Endothelial cell (in vitro differentiated cells): ENCODE measurements at regions not wholly inside any gene's neighbourhood (a gene's known extent, or its start where the extent isn't known, plus 50 kb on each side); places are given as distances from the start of the nearest gene placed in this dataset.

Experiments used
- DNase-seq: peaks from one replicate; pipeline ENCODE4 v3.0.0; 2021; ENCODE audit warnings: low spot score
- H3K27ac Mint-ChIP-seq: one replicate; pipeline ENCODE4 v1.8.0; 2021; ENCODE audit warnings: mixed read lengths, inconsistent platforms; ENCODE audit not compliant: unreplicated experiment
- H3K27me3 Mint-ChIP-seq: one replicate; pipeline ENCODE4 v1.8.0; 2021; ENCODE audit warnings: mild to moderate bottlenecking, moderate library complexity, mixed read lengths, inconsistent platforms; ENCODE audit not compliant: unreplicated experiment
- H3K36me3 Mint-ChIP-seq: one replicate; pipeline ENCODE4 v1.8.0; 2021; ENCODE audit warnings: mild to moderate bottlenecking, low read depth, mixed read lengths, inconsistent platforms; ENCODE audit not compliant: unreplicated experiment
- H3K4me1 Mint-ChIP-seq: one replicate; pipeline ENCODE4 v1.8.0; 2021; ENCODE audit warnings: mild to moderate bottlenecking, mixed read lengths, inconsistent platforms; ENCODE audit not compliant: unreplicated experiment
- H3K4me3 Mint-ChIP-seq: one replicate; pipeline ENCODE4 v1.8.0; 2021; ENCODE audit warnings: mild to moderate bottlenecking, mixed read lengths, inconsistent platforms; ENCODE audit not compliant: unreplicated experiment
- H3K9me3 Mint-ChIP-seq: one replicate; pipeline ENCODE4 v1.8.0; 2021; ENCODE audit warnings: mixed read lengths, inconsistent platforms; ENCODE audit not compliant: unreplicated experiment
- CTCF ChIP-seq: fragments of 200-600 bp; sonication (generic); IDR thresholded peaks from one replicate; pipeline ENCODE4 v1.5.0; 2021; ENCODE audit warnings: antibody characterized with exemption; ENCODE audit not compliant: unreplicated experiment

GRCh38 chr9:86859056-86859455 lies 88.2 kb downstream of the GAS1 start:
- DNase-seq, result no peak
- Mint-ChIP-seq H3K4me3 (no peak overlapping the region), H3K36me3 (no peaks in the 10 kb centered on the region), H3K27me3 (no peaks in the 10 kb centered on the region), H3K4me1 (no peaks in the 10 kb centered on the region), H3K9me3 (no peaks in the 10 kb centered on the region), H3K27ac (no peak overlapping the region)
- TF ChIP-seq CTCF, result no peak

- Mint-ChIP-seq H3K27me3 (no peaks in the 10 kb centered on the region), H3K27ac (no peak overlapping the region), H3K9me3 (no peaks in the 10 kb centered on the region), H3K36me3 (no peaks in the 10 kb centered on the region), H3K4me3 (no peak overlapping the region), H3K4me1 (no peaks in the 10 kb centered on the region)
- no peak for TF ChIP-seq CTCF
- DNase-seq, result no peak
Measured at GRCh38 chr9:86858009-86858408, 89.3 kb downstream of the GAS1 start.

GRCh38 chr9:86856259-86856658 lies 91.0 kb downstream of the GAS1 start:
- no peaks in the 10 kb centered on the region for H3K9me3 Mint-ChIP-seq
- no peak overlapping the region for H3K27ac Mint-ChIP-seq
- TF ChIP-seq CTCF, result no peak
- DNase-seq, result no peak
- no peaks in the 10 kb centered on the region for H3K4me1 Mint-ChIP-seq
- no peaks in the 10 kb centered on the region for H3K27me3 Mint-ChIP-seq
- no peak overlapping the region for H3K4me3 Mint-ChIP-seq
- H3K36me3 Mint-ChIP-seq, result no peaks in the 10 kb centered on the region

- H3K4me3 Mint-ChIP-seq, result no peak overlapping the region
Measured at GRCh38 chr9:86854898-86855523, 92.3 kb downstream of the GAS1 start.

More at GRCh38 chr9:86854898-86855523, 92.3 kb downstream of the GAS1 start:
- Mint-ChIP-seq H3K9me3 (no peaks in the 10 kb centered on the region), H3K27me3 (no peaks in the 10 kb centered on the region), H3K36me3 (no peaks in the 10 kb centered on the region), H3K27ac (peak overlapping the region; percentile 64), H3K4me1 (no peaks in the 10 kb centered on the region)
- no peak for TF ChIP-seq CTCF
- peak; percentile 46 for DNase-seq
